Osteoblast (primary cell): ENCODE measurements at regions not wholly inside any gene's neighbourhood (a gene's known extent, or its start where the extent isn't known, plus 50 kb on each side); places are given as distances from the start of the nearest gene placed in this dataset.

ENCODE experiments used
- DNase-seq: peaks from one replicate; pipeline ENCODE4 v3.0.0; 2011; ENCODE audit warnings: low spot score, mixed read lengths; ENCODE audit not compliant: insufficient read length; ENCODE audit errors: missing footprints
- H2AFZ ChIP-seq: 2 replicates; pipeline ENCODE4 v1.6.0; 2011; ENCODE audit warnings: mild to moderate bottlenecking, low read length
- H3K27ac ChIP-seq: 2 replicates; pipeline ENCODE4 v1.5.1; 2011; ENCODE audit warnings: mild to moderate bottlenecking, low read depth, low read length, moderate library complexity
- H3K27me3 ChIP-seq: 2 replicates; pipeline ENCODE4 v1.6.0; 2012; ENCODE audit warnings: mild to moderate bottlenecking, control low read depth, inconsistent platforms, low read length, moderate library complexity; ENCODE audit not compliant: insufficient read depth
- H3K36me3 ChIP-seq: 2 replicates; pipeline ENCODE4 v1.5.1; 2011; ENCODE audit warnings: mild to moderate bottlenecking, low read length, control low read depth, moderate library complexity; ENCODE audit not compliant: insufficient read depth
- H3K4me1 ChIP-seq: 2 replicates; pipeline ENCODE4 v1.5.1; 2011; ENCODE audit warnings: mild to moderate bottlenecking, low read length, control low read depth, moderate library complexity; ENCODE audit not compliant: insufficient read depth
- H3K4me2 ChIP-seq: 2 replicates; pipeline ENCODE4 v1.6.0; 2011; ENCODE audit warnings: mild to moderate bottlenecking, low read length; ENCODE audit not compliant: insufficient read depth
- H3K4me3 ChIP-seq: fragments of 200-600 bp; sonication (generic); 3 replicates; pipeline ENCODE4 v1.5.1; 2012; ENCODE audit warnings: mild to moderate bottlenecking, low read length, inconsistent platforms; ENCODE audit not compliant: insufficient read depth
- H3K79me2 ChIP-seq: 2 replicates; pipeline ENCODE4 v1.6.0; 2012; ENCODE audit warnings: mild to moderate bottlenecking, low read length, control low read depth, inconsistent platforms; ENCODE audit not compliant: insufficient read depth
- H3K9me3 ChIP-seq: 2 replicates; pipeline ENCODE4 v1.5.1; 2011; ENCODE audit warnings: low read depth, low read length, control low read depth
- H4K20me1 ChIP-seq: 2 replicates; pipeline ENCODE4 v1.6.0; 2012; ENCODE audit warnings: mild to moderate bottlenecking, low read length, control low read depth; ENCODE audit not compliant: insufficient read depth
- CTCF ChIP-seq: IDR thresholded peaks from 2 replicates; pipeline ENCODE4 v1.5.1; 2011; ENCODE audit warnings: mild to moderate bottlenecking, low read depth, low read length, moderate library complexity; ENCODE audit errors: extremely low read depth

GRCh38 chr2:53220969-53221368 lies 546.6 kb upstream of the CHAC2 start:
- H3K9me3 ChIP-seq, result no peaks in the 10 kb centered on the region
- H3K4me1 ChIP-seq, result no peaks in the 10 kb centered on the region
- no peak for TF ChIP-seq CTCF
- no peak overlapping the region for H3K27ac ChIP-seq
- H4K20me1 ChIP-seq, result no peaks in the 10 kb centered on the region
- H3K36me3 ChIP-seq, result no peaks in the 10 kb centered on the region
- DNase-seq, result no peak
- no peak overlapping the region for H3K4me3 ChIP-seq
- H3K79me2 ChIP-seq, result no peaks in the 10 kb centered on the region
- H3K27me3 ChIP-seq, result no peaks in the 10 kb centered on the region
- H2AFZ ChIP-seq, result no peak overlapping the region
- H3K4me2 ChIP-seq, result no peak overlapping the region

- no peaks in the 10 kb centered on the region for H3K79me2 ChIP-seq
- no peak overlapping the region for H3K4me2 ChIP-seq
- no peaks in the 10 kb centered on the region for H3K27me3 ChIP-seq
- no peaks in the 10 kb centered on the region for H4K20me1 ChIP-seq
- no peak for TF ChIP-seq CTCF
- no peaks in the 10 kb centered on the region for H3K36me3 ChIP-seq
- H3K27ac ChIP-seq, result no peak overlapping the region
- H3K9me3 ChIP-seq, result no peaks in the 10 kb centered on the region
- H3K4me3 ChIP-seq, result no peak overlapping the region
- H3K4me1 ChIP-seq, result no peaks in the 10 kb centered on the region
- no peak overlapping the region for H2AFZ ChIP-seq
- no peak for DNase-seq
Observed at GRCh38 chr2:53217250-53217649, 550.4 kb upstream of the CHAC2 start.

- H3K36me3 ChIP-seq, result no peaks in the 10 kb centered on the region
- TF ChIP-seq CTCF, result no peak
- H3K79me2 ChIP-seq, result no peaks in the 10 kb centered on the region
- H3K9me3 ChIP-seq, result no peaks in the 10 kb centered on the region
- no peaks in the 10 kb centered on the region for H3K27me3 ChIP-seq
- no peaks in the 10 kb centered on the region for H4K20me1 ChIP-seq
- no peak for DNase-seq
- no peak overlapping the region for H3K4me2 ChIP-seq
- no peak overlapping the region for H2AFZ ChIP-seq
- H3K27ac ChIP-seq, result no peak overlapping the region
- no peaks in the 10 kb centered on the region for H3K4me1 ChIP-seq
- H3K4me3 ChIP-seq, result no peak overlapping the region
Observed at GRCh38 chr2:53216805-53217204, 550.8 kb upstream of the CHAC2 start.

GRCh38 chr2:53212576-53212975 lies 555.0 kb upstream of the CHAC2 start:
- DNase-seq, result no peak
- Histone ChIP-seq H3K27me3 (no peaks in the 10 kb centered on the region), H3K4me2 (no peak overlapping the region), H3K79me2 (no peaks in the 10 kb centered on the region), H2AFZ (no peak overlapping the region), H3K9me3 (no peaks in the 10 kb centered on the region), H3K27ac (no peak overlapping the region), H4K20me1 (no peaks in the 10 kb centered on the region), H3K4me3 (no peak overlapping the region), H3K4me1 (no peaks in the 10 kb centered on the region), H3K36me3 (no peaks in the 10 kb centered on the region)
- TF ChIP-seq CTCF, result no peak
